ENCODE measurements at regions not wholly inside any gene's neighbourhood (a gene's known extent, or its start where the extent isn't known, plus 50 kb on each side); places are given as distances from the start of the nearest gene placed in this dataset.

DNA sequence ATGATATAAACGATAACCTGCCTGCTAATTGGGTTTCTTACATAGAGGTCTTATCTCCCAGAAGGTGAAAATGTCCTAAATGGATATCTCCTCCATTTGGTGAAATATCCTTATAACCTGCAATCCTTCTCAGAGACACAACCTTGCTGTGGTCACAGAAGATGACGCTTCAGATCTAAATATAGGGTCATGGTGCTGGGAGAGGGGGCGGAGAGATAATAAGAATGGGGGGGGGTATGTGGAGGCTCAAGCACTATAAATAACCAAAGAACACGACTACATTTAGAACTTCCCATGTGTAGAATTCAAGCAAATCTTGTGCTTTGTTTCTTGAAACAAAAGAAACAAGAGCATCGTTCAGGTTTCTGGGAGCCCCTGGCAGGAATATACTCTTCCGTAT, 260.6 kb upstream of the ESRRG start:
- no peak for DNase-seq

GRCh38 chr1:216961516-216961915, 238.3 kb upstream of the ESRRG start:
- Histone ChIP-seq H3K27ac (no peak overlapping the region), H3K4me3 (ENCODE audit: low read depth, low read length) (no peak overlapping the region), H3K36me3 (replicated peaks) (no peaks in the 10 kb centered on the region), H3K27me3 (replicated peaks) (no peaks in the 10 kb centered on the region)
- DNase-seq, result no peak
- in situ Hi-C loops (cut with HindIII; ENCODE audit: low pct_ligation_motif_present, low sequenced_read_pairs), result no loop called here
- no peak for TF ChIP-seq CTCF (IDR thresholded peaks at IDR 0.05; ENCODE audit: low read depth, low read length, missing control alignments)

More for the DNA sequence above, 260.6 kb upstream of the ESRRG start:
- no peak overlapping the region for H3K27ac ChIP-seq
- no peaks in the 10 kb centered on the region for H3K27me3 ChIP-seq (replicated peaks)
- H3K4me3 ChIP-seq (ENCODE audit: low read depth, low read length), result no peak overlapping the region
- no peaks in the 10 kb centered on the region for H3K36me3 ChIP-seq (replicated peaks)
- in situ Hi-C loops (cut with HindIII; ENCODE audit: low pct_ligation_motif_present, low sequenced_read_pairs), result no loop called here
- no peak for TF ChIP-seq CTCF (IDR thresholded peaks at IDR 0.05; ENCODE audit: low read depth, low read length, missing control alignments)

- in situ Hi-C loops (cut with HindIII; ENCODE audit: low pct_ligation_motif_present, low sequenced_read_pairs), result no loop called here
- DNase-seq, result no peak
Observed at GRCh38 chr1:216960716-216961115, 237.5 kb upstream of the ESRRG start.

DNA sequence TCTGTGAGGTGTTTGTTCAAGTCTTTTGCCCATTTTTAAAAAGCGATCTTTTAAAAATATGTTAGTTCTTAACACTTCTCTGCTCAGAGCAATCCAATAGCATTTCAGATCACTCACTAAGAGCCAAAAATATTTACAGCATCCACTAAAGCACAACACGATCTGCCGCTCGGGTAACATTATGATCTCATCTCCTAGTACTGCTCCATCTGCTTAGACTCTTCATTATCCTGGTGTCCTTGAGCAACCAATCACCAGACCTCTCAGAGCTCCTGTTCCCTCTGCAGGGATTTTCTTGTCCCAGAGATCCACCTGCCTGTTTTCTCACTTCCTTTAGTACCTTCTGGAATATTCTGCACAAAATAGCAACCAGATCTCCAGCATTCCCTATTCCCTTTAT, 235.3 kb upstream of the ESRRG start:
- no peak for TF ChIP-seq CTCF (IDR thresholded peaks at IDR 0.05; ENCODE audit: low read depth, low read length, missing control alignments)
- H3K4me3 ChIP-seq (ENCODE audit: low read depth, low read length), result no peak overlapping the region
- H3K36me3 ChIP-seq (replicated peaks), result no peaks in the 10 kb centered on the region
- no peak overlapping the region for H3K27ac ChIP-seq
- in situ Hi-C loops (cut with HindIII; ENCODE audit: low pct_ligation_motif_present, low sequenced_read_pairs), result no loop called here
- no peak for DNase-seq
- no peaks in the 10 kb centered on the region for H3K27me3 ChIP-seq (replicated peaks)

More at GRCh38 chr1:216960716-216961115, 237.5 kb upstream of the ESRRG start:
- TF ChIP-seq CTCF (IDR thresholded peaks at IDR 0.05; ENCODE audit: low read depth, low read length, missing control alignments), result no peak
- Histone ChIP-seq H3K27ac (no peak overlapping the region), H3K4me3 (ENCODE audit: low read depth, low read length) (no peak overlapping the region), H3K36me3 (replicated peaks) (no peaks in the 10 kb centered on the region), H3K27me3 (replicated peaks) (no peaks in the 10 kb centered on the region)

GRCh38 chr1:216953495-216953894, 230.3 kb upstream of the ESRRG start:
- TF ChIP-seq CTCF (IDR thresholded peaks at IDR 0.05; ENCODE audit: low read depth, low read length, missing control alignments), result no peak

GRCh38 chr1:216952864-216953263, 229.6 kb upstream of the ESRRG start:
- TF ChIP-seq CTCF (IDR thresholded peaks at IDR 0.05; ENCODE audit: low read depth, low read length, missing control alignments), result no peak
- DNase-seq, result no peak
- H3K4me3 ChIP-seq (ENCODE audit: low read depth, low read length), result no peak overlapping the region
- no peak overlapping the region for H3K27ac ChIP-seq
- in situ Hi-C loops (cut with HindIII; ENCODE audit: low pct_ligation_motif_present, low sequenced_read_pairs), result no loop called here
- no peaks in the 10 kb centered on the region for H3K27me3 ChIP-seq (replicated peaks)
- no peaks in the 10 kb centered on the region for H3K36me3 ChIP-seq (replicated peaks)

More at GRCh38 chr1:216953495-216953894, 230.3 kb upstream of the ESRRG start:
- in situ Hi-C loops (cut with HindIII; ENCODE audit: low pct_ligation_motif_present, low sequenced_read_pairs), result no loop called here
- Histone ChIP-seq H3K27me3 (replicated peaks) (no peaks in the 10 kb centered on the region), H3K27ac (no peak overlapping the region), H3K36me3 (replicated peaks) (no peaks in the 10 kb centered on the region), H3K4me3 (ENCODE audit: low read depth, low read length) (no peak overlapping the region)
- DNase-seq, result no peak
